HG03045 (cell line): ENCODE measurements at regions not wholly inside any gene's neighbourhood (a gene's known extent, or its start where the extent isn't known, plus 50 kb on each side); places are given as distances from the start of the nearest gene placed in this dataset.

ENCODE experiments used
- ATAC-seq: cut with Tn5 transposase; IDR thresholded peaks from one replicate; pipeline ENCODE4 v1.9.1; 2021; ENCODE audit warnings: mild to moderate bottlenecking, moderate library complexity; ENCODE audit not compliant: unreplicated experiment

- ATAC-seq, result no peak
These were observed 291.5 kb downstream of the SEC61B start for GRCh38 chr9:99513441-99514112.

- no peak for ATAC-seq
These were observed 293.0 kb downstream of the SEC61B start for GRCh38 chr9:99515093-99515492.

GRCh38 chr9:99515895-99516656, 294.0 kb downstream of the SEC61B start:
- ATAC-seq, result no peak

GRCh38 chr9:99516657-99517049, 294.6 kb downstream of the SEC61B start:
- no peak for ATAC-seq

- no peak for ATAC-seq
These were observed 297.8 kb upstream of the NR4A3 start for GRCh38 chr9:99523838-99524237.

- no peak for ATAC-seq
These were observed 290.4 kb upstream of the NR4A3 start for GRCh38 chr9:99531313-99531712.

- ATAC-seq, result no peak
These were observed 288.3 kb upstream of the NR4A3 start for GRCh38 chr9:99533421-99533820.

GRCh38 chr9:99537996-99538395, 283.7 kb upstream of the NR4A3 start:
- no peak for ATAC-seq

- no peak for ATAC-seq
These were observed 277.2 kb upstream of the NR4A3 start for GRCh38 chr9:99544526-99544925.

GRCh38 chr9:99549441-99549840, 272.2 kb upstream of the NR4A3 start:
- ATAC-seq, result no peak

GRCh38 chr9:99555792-99556191, 265.9 kb upstream of the NR4A3 start:
- no peak for ATAC-seq

- ATAC-seq, result no peak
These were observed 264.7 kb upstream of the NR4A3 start for GRCh38 chr9:99556998-99557397.

- ATAC-seq, result no peak
These were observed 263.9 kb upstream of the NR4A3 start for GRCh38 chr9:99557816-99558215.

- no peak for ATAC-seq
These were observed 261.9 kb upstream of the NR4A3 start for GRCh38 chr9:99559776-99560175.

GRCh38 chr9:99560561-99560960, 261.1 kb upstream of the NR4A3 start:
- no peak for ATAC-seq

GRCh38 chr9:99561509-99561917, 260.2 kb upstream of the NR4A3 start:
- no peak for ATAC-seq

GRCh38 chr9:99561961-99562565, 259.6 kb upstream of the NR4A3 start:
- ATAC-seq, result no peak

- no peak for ATAC-seq
These were observed 258.3 kb upstream of the NR4A3 start for GRCh38 chr9:99563364-99563763.

- ATAC-seq, result no peak
These were observed 256.5 kb upstream of the NR4A3 start for GRCh38 chr9:99565203-99565602.

- no peak for ATAC-seq
These were observed 254.2 kb upstream of the NR4A3 start for GRCh38 chr9:99567436-99567835.

GRCh38 chr9:99569840-99570239, 251.8 kb upstream of the NR4A3 start:
- ATAC-seq, result no peak

- no peak for ATAC-seq
These were observed 249.1 kb upstream of the NR4A3 start for GRCh38 chr9:99572567-99572966.
